ENCODE measurements at regions not wholly inside any gene's neighbourhood (a gene's known extent, or its start where the extent isn't known, plus 50 kb on each side); places are given as distances from the start of the nearest gene placed in this dataset.

DNA sequence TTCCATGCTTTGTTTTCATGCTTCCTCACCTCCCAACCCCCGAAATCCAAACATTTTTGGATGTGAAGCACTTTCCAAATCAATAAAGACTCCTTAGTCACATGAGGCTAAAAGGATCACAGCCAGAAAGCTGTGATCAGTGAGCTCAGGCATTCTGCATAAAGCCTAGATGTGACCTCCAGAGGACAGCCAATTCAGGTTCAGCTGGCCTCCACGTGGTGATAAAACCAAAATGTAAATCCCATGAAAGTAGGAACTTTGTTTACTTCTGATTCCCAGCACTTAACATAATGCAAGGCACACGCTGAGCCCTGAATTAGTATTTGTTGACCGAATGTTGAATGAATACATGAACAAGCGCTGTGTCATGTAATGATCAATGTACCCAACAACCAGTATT lies 249.5 kb upstream of the EOMES start:
- TF ChIP-seq POLR2AphosphoS5 (IDR thresholded peaks at IDR 0.05) (no peak), POLR2A (IDR thresholded peaks at IDR 0.05) (no peak)
- TF ChIP-seq, protein P1, sequence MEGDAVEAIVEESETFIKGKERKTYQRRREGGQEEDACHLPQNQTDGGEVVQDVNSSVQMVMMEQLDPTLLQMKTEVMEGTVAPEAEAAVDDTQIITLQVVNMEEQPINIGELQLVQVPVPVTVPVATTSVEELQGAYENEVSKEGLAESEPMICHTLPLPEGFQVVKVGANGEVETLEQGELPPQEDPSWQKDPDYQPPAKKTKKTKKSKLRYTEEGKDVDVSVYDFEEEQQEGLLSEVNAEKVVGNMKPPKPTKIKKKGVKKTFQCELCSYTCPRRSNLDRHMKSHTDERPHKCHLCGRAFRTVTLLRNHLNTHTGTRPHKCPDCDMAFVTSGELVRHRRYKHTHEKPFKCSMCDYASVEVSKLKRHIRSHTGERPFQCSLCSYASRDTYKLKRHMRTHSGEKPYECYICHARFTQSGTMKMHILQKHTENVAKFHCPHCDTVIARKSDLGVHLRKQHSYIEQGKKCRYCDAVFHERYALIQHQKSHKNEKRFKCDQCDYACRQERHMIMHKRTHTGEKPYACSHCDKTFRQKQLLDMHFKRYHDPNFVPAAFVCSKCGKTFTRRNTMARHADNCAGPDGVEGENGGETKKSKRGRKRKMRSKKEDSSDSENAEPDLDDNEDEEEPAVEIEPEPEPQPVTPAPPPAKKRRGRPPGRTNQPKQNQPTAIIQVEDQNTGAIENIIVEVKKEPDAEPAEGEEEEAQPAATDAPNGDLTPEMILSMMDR (IDR thresholded peaks at IDR 0.05): no peak
- intact Hi-C loops (cut with DNase I; ENCODE audit: low total_unique reads): no loop called here
- Histone ChIP-seq H3K36me3 (no peaks in the 10 kb centered on the region), H3K27ac (no peak overlapping the region), H3K4me1 (no peaks in the 10 kb centered on the region), H3K27me3 (no peaks in the 10 kb centered on the region), H3K9me3 (no peaks in the 10 kb centered on the region), H3K4me3 (no peak overlapping the region)
- no peak for DNase-seq (ENCODE audit: low spot score in 2 of 2)

DNA sequence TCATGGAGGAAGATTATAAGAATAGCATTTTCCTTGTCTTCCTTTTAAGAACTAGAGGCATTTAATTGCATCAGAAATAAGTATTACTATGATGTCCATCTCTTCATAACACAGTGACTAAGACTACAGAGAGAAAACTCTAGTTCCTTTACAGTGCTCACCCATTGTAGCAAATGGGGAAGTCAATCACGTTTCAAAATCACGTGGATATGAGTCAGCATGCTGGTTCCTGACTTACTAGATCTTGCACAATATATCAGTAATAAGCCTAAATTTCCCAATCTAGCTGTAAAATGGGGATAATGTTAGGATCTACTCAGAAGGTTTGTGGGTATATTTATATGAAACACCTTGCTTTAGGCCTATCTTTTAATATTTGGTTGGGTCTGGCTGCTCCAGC lies 254.8 kb upstream of the EOMES start:
- Histone ChIP-seq H3K27ac (no peak overlapping the region), H3K36me3 (no peaks in the 10 kb centered on the region), H3K4me1 (no peaks in the 10 kb centered on the region), H3K4me3 (no peak overlapping the region), H3K27me3 (no peaks in the 10 kb centered on the region), H3K9me3 (no peaks in the 10 kb centered on the region)
- no peak for TF ChIP-seq POLR2A (IDR thresholded peaks at IDR 0.05)
- TF ChIP-seq POLR2AphosphoS5 (IDR thresholded peaks at IDR 0.05): no peak
- TF ChIP-seq, protein P1 (IDR thresholded peaks at IDR 0.05): no peak
- intact Hi-C loops (cut with DNase I; ENCODE audit: low total_unique reads): no loop called here
- DNase-seq (ENCODE audit: low spot score in 2 of 2): no peak

DNA sequence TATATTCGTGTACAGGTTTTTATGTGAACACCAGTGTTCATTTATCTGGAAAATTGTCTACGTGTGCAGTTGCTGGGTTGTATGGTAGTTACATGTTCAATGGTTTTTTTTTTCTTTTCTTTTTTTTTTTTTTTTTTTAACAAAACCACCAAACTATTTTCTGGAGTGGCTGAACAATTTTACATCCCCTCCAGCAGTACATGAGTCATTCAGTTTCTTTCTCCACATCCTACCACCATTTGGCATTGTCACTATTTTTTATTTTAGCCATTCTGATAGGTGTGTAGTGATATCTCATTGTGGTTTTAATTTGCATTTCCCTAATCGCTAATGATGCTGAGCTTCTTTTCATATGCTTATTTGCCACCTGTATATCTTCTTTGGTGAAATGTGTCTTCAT lies 256.3 kb upstream of the EOMES start:
- H3K9me3 ChIP-seq: no peaks in the 10 kb centered on the region
- DNase-seq (ENCODE audit: low spot score in 2 of 2): no peak
- no peak overlapping the region for H3K27ac ChIP-seq
- no peak for TF ChIP-seq POLR2A (IDR thresholded peaks at IDR 0.05)
- TF ChIP-seq, protein P1 (IDR thresholded peaks at IDR 0.05): no peak
- TF ChIP-seq POLR2AphosphoS5 (IDR thresholded peaks at IDR 0.05): no peak
- intact Hi-C loops (cut with DNase I; ENCODE audit: low total_unique reads): no loop called here
- H3K4me1 ChIP-seq: no peaks in the 10 kb centered on the region
- H3K27me3 ChIP-seq: no peaks in the 10 kb centered on the region
- H3K4me3 ChIP-seq: no peak overlapping the region
- H3K36me3 ChIP-seq: no peaks in the 10 kb centered on the region

DNA sequence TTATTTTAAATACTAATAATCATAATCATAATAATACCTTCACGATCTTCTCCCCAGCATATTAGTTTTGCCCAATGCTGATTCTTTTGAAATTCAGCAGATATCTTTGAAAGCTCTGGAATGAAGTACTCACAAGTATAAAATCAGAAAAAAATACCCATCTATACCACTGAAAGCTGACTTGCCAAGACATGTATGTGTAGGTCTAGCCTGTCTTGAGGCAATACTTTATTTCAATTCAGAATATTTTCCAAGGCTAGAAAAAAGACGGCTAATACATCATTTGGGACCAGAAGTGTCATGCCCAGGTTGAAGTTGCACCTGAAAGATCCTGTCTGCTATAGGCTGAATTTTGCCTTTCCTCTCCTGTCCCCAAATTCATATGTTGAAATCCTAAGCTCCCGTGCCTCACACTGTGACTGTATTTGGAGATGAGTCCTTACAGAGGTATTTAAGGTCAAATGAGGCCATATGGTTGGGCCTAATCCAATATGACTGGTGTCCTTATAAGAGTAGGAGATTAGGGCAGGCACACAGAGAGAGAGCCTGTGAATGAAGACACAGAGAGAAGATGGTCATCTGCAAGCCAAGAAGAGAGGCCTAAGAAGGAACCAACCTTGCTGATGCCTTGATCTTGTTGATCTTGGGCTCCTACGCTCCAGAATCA lies 255.9 kb upstream of the CMC1 start:
- intact Hi-C loops (cut with DNase I; ENCODE audit: low total_unique reads): no loop called here

DNA sequence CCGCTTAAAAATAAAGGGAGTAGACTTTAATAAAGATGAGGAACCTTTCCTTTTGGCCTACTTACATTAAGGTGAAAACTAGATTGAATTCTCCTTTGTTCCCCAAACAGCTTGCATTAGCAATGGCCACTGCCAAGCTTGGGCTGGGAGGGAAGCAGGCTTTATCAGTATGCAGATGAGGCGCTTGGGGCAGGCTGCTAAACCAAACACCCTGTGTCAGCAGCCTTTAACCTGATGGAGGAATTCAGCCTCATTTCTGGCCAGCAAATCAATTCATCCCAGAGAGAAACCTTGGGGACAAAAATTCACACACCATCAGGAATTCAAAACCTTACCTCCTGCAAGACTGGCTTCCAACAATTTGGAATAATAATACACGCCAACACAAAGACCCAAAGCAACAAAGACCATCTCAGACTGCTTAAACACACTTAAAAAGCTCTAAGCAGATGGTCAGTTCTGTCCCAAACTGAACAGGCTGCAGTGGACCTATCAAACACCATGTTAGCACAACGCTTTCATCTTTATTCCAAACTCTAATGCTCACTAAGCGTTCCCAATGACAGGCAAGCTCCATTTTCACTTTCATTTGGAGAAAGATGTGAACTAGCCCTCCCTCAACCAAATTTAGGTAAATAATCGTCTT lies 255.1 kb upstream of the CMC1 start:
- H3K9me3 ChIP-seq: no peaks in the 10 kb centered on the region
- no peaks in the 10 kb centered on the region for H3K4me1 ChIP-seq
- H3K27ac ChIP-seq: no peak overlapping the region
- DNase-seq (ENCODE audit: low spot score in 2 of 2): no peak
- no peak overlapping the region for H3K4me3 ChIP-seq
- intact Hi-C loops (cut with DNase I; ENCODE audit: low total_unique reads): no loop called here
- TF ChIP-seq, protein P1 (IDR thresholded peaks at IDR 0.05): no peak
- TF ChIP-seq POLR2AphosphoS5 (IDR thresholded peaks at IDR 0.05) (no peak), POLR2A (IDR thresholded peaks at IDR 0.05) (no peak)
- H3K36me3 ChIP-seq: no peaks in the 10 kb centered on the region
- H3K27me3 ChIP-seq: no peaks in the 10 kb centered on the region

More for the DNA sequence above, 255.9 kb upstream of the CMC1 start:
- H3K36me3 ChIP-seq: no peaks in the 10 kb centered on the region
- no peak for DNase-seq (ENCODE audit: low spot score in 2 of 2)
- TF ChIP-seq POLR2AphosphoS5 (IDR thresholded peaks at IDR 0.05): no peak
- no peak for TF ChIP-seq POLR2A (IDR thresholded peaks at IDR 0.05)
- TF ChIP-seq, protein P1 (IDR thresholded peaks at IDR 0.05): no peak
- H3K4me1 ChIP-seq: no peaks in the 10 kb centered on the region
- H3K27me3 ChIP-seq: no peaks in the 10 kb centered on the region
- no peaks in the 10 kb centered on the region for H3K9me3 ChIP-seq
- H3K27ac ChIP-seq: no peak overlapping the region
- H3K4me3 ChIP-seq: no peak overlapping the region

Measured in breast epithelium (tissue), 4 donors.